Endometrial microvascular endothelial cells (primary cell): ENCODE measurements at regions not wholly inside any gene's neighbourhood (a gene's known extent, or its start where the extent isn't known, plus 50 kb on each side); places are given as distances from the start of the nearest gene placed in this dataset.

Experiments used
- in situ Hi-C: cut with HindIII; loops from 2 replicates; pipeline ENCODE4 v1.10.0; 2017; ENCODE audit warnings: low sequenced_read_pairs, low pct_unique_long_range_greater_than_20kb; ENCODE audit errors: inconsistent ontology term

DNA sequence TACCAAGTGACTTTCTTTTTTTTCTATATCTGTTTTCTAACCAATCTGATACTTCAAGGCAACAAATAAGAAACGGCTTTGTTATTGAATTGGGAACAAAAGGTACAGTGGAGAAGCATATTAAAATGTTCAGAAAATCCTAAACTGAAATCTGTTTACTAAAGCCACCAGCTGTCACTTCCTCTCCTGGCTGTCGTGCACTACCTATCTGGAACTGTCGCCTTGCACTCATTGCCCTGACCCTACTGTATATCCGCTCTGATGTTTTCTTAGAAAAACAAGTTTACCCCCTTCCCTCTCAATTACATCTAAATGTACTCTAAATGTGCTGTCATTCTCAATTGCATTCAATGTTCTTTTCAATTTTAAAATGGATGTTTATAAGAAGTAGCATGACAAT is 439.8 kb upstream of the ARRDC4 start:
- in situ Hi-C loops, result no loop called here

DNA sequence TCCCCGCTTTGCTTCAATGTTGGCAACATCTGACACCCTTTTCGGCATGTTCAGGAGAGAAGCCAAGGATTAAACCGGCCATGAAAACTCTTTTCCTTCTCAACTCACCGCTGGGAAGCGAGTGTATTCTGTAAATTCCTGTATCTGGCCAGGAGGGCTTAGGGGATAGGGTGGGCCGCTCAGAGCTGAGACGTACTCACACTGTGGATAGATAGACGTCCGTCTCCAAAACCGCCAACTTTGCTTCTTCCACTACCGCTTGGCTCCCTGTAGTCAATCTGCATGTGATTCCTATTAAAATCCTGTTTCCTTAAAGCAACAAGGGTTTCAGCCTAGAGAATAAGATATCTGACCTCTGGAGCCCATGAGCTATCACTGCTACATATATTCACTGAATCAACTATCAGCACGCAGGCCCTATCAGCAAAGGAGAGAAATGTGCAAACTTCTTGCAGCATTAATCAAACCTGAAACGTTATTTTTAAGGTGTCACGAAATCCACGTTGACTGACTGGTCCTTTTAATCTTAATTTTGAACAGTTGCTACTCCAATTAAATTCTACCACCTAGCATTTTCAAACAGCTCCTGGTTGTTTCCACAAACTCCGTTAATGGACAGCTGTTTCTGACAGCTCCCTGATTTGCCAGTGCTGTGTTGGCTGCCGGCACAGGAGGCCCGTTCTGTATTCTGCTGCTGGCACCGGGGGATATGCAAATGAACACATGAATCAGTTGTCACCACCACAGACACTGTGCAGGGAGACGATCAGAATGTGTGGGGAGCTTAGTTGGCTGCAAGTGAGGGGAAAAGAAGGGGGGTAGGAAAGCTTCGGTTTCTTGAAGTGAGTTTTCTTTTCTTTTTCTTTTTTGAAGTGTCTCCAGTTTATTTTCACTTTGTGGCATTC is 438.9 kb upstream of the ARRDC4 start:
- in situ Hi-C loops, result no loop called here

DNA sequence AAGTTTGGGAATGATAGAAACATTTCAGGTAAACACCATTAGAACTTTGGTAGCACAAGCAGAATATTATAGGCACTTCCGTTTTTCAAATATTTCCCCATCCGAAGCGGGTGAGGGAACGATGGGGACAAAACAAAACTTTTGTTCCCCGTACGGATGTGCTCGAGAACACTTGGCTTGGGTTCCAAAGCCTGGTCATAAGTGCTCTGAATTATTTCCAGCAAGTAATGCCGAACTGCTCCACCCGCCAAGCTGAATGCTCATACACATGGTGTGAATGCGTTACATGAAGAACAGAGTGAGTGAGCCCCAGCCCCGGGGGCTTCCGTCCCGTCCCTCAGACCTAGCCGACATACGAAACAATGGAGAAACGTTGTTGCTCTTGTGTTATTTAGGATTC is 438.2 kb upstream of the ARRDC4 start:
- in situ Hi-C loops, result no loop called here

DNA sequence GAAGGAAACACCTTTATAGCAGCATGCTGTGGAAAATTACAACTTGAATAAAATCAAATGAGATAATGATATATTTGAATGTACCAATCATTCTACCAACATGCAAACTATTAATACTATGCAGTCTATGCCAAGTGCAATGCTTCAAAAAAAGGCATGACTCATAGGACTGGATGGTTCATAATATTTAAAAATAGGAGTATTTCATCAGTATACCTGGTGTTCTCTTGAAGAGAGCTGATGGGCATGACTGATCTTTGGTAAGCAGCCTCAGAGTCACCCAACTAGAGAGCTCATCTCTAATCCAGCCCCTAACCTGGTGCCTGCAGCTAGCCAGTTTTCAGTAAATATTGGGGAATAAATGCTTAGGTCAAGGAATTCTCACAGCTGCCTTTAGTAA is 434.7 kb upstream of the ARRDC4 start:
- in situ Hi-C loops, result no loop called here

DNA sequence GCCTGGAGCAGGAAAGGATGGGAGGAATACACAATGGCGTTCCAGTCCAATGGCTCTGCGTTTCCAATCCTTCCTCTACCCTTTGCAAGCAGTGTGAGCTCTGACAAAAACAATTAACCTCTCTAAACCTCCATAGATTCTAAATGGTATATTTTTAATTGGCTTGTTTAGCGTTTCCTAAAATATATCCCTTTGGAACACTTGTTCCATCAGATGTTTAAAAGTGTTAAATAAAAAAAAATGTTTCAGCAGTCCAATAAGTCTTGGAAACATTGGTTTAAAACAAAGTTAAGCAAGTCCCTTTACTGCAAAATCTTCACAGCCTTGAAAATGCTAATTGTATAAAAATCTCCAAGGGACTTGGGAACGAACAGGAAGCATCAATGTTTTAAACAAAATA is 432.3 kb upstream of the ARRDC4 start:
- in situ Hi-C loops, result no loop called here

DNA sequence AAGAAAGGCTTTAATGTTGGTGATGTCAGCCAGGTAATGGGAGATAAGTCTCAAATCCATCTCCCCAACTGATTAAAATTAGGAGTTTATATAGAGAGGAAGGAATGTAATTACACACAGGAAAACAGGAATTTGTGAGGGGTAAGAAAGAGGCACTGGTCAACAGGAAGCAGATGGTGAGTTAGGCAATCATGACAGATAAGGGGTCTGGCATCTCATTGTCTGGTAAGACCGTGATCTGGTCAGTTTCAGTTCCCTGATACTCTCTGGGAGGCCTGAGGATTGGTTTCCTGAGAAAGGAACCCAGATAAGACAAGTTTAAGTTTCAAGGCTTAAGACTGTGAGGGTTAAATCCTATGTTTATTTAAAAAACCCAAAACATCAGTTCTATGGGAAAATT is 414.7 kb upstream of the ARRDC4 start:
- in situ Hi-C loops, result no loop called here

DNA sequence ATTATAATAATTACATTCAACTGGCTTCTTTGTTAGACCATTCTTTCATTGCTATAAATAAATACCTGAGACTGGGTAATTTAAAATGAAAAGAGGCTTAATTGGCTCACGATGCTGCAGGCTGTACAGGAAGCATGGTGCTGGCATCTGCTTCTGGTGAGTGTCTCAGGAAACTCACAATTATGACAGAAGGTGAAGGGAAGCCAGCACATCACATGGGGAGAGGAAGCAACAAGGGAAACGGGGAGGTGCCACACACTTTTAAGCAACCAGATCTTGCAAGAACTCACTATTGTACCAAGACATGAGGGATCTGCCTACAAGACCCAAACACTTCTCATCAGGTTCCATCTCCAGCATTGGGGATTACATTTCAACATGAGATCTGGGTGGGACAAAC is 413.1 kb upstream of the ARRDC4 start:
- in situ Hi-C loops, result no loop called here

DNA sequence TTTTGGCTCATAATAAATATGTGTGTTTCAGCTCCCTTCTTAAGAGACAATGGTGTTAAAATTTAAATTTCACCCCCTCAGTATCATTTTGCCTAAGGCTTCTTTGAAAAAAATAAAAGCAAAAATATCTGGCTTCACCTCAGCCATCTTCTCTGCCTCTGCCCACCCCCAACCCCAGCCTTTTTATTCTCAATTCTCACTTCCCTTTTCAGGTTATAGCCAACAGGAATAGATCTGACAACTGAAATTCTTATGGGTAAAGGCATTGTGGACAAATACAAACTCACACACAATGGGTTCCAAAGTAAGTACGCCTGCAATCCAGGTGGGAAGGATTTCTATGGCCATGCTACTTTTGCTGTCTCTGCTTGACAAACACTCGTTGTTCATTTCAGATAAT is 399.0 kb upstream of the ARRDC4 start:
- in situ Hi-C loops, result no loop called here

DNA sequence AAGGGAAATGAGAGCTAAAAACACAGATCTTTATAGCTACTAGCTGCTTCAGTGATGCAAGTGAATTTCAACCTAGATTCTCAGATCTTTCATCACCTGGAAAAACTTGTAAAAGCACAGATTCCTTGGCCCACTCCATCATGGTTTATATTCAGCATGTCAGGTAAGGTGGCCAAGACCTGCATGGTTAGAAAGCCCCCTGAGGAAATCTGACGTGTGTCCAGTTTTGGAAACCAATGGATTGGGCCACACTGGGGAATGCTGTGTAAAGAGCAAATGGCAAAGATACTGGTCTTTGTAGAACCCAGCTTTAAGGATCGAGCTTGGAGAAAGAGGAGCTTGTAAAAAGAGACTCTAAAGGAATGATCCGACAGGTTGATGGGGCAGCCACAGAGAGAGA is 397.0 kb upstream of the ARRDC4 start:
- in situ Hi-C loops, result no loop called here

DNA sequence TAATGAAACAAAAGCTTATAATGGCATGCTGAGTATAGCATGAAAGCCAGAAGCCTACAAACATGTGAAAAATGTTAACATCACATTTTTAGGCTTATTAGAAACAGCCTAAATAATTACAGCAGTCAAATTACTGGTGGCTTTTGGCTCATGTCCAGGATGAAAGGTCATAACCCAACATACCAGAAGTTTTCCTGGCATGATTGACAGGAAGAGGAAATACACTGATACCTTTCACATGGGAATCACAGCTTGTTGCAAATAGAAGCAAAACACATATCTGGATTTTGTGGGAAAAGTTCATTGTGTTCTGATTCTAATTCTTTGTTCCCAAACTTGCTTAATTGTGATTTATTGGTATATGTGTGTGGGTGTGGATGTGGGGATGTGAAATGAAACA is 393.5 kb upstream of the ARRDC4 start:
- in situ Hi-C loops, result no loop called here

DNA sequence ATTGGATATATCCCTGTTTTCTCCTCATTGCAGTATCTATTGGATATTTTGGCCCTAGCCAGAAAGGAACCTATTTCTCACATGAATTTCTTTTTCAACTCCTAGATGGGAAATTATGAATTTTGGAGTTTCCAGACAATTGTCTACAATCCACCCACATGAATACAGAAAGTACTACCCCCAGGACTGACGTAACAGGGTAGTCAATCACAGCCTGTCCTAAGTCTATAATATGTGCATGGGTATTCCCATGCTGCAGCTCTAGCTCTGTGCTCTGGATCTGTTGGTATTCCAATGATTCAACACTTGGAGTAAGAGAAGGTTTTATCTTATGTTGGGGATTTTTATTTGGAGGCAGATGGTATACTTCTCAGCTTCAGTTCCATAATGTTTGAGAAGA is 393.1 kb upstream of the ARRDC4 start:
- in situ Hi-C loops, result no loop called here

DNA sequence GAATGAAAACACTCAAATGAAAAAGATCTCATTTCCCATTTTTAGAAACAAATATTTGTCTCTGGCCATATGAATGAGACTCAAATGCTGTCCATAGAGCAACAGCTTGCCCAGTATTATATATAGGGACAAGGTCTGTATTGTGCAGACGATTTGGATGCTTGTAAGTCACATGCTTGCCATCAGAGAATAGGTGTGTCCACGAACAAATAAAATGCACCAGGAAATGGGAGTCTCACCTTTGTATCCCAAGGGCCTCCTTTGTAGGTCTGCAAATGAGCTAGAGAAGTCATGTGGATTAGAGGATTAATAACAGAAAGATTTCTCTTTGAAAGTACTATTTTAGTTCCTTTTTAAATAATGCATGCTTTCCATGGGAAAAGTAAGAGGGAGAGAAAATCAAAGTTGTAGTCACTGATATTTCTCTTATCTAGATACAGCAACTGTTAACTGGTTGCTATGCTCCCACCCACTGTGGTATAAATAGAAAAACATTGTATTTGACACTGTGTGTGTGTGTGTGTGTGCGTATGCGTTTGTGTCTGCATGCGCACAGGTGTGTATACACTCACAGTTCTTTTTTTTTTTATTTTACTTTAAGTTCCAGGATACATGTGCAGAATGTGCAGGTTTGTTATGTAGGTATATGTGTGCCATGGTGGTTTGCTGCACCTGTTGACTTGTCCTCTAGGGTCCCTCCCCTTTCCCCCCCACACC is 383.4 kb upstream of the ARRDC4 start:
- in situ Hi-C loops, result no loop called here

DNA sequence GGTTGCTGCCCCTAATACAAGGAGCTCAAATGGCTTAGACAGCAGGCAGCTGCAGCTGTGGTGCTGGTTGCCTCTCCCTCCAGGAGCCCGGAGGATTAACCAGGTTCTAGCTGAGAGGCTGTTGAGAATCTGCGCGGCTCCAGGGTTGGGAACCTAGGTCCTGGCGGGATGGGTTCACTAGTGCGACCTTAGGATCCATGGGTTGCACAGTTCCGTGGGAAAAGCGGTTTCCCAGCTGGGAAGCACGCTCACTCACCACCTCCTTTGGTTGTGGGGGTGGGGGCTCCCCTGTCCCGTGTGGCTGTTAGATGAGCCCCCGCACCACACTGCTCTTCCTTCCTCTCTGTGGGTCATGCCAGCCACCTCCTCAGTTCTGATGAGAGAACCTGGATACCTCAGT is 375.1 kb upstream of the ARRDC4 start:
- in situ Hi-C loops, result no loop called here

DNA sequence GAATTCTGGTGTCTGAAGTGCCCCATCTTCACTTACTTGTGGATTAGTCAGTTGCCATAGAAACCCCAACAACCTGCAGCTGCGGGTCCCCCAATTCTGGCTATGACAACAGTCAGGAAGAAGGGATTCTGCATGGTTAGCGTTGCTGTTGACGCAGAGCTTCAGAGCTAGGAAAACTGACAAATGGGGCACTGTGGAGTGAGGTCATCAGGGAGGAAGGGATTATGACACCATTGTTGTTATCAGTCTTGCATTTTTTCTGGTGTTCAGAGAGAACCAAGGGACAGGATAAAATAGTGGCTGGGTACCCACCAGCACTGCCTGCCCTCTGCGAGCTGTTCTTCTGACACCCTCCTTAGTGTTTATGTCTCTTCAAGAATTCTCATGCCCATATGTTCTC is 367.7 kb upstream of the ARRDC4 start:
- in situ Hi-C loops, result no loop called here

DNA sequence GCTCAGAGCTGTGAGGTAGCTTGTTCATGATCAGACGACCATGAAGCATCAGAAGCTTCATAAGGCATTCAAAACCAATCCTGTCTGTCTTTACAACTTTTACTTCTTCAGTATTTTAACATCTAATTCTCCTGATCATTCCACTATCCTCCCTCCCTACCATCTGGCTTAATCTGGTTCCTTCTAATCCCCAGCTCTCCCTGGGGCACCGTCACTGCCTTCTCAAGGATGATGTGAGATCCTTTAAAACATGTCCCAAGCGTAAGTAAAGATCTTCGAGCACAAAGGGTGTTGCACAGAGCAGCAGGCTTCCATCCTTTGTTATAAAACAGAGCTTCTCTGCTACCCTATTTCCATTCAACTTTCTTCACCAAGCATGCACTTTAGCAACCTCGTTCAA is 362.7 kb upstream of the ARRDC4 start:
- in situ Hi-C loops, result no loop called here

DNA sequence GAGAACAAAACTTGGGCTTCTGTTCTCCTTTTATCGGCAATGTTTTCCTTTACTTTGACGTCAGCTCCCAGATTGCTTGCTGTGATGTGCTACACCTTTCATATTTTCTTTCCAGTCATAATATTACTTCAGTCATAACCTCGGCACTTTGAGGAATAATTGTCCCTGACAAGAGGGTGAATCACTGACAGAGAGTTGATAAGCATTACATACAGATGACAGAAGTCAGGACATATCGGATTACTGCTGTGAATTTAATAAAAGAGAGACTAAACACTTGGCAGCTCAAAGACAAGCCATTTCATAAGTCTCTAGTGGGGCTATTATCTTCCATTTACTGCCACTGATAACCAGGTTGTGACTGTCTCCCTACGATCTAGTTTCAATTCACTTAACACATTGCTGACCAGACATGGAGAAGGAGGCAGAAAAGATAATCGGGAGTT is 362.1 kb upstream of the ARRDC4 start:
- in situ Hi-C loops, result no loop called here

DNA sequence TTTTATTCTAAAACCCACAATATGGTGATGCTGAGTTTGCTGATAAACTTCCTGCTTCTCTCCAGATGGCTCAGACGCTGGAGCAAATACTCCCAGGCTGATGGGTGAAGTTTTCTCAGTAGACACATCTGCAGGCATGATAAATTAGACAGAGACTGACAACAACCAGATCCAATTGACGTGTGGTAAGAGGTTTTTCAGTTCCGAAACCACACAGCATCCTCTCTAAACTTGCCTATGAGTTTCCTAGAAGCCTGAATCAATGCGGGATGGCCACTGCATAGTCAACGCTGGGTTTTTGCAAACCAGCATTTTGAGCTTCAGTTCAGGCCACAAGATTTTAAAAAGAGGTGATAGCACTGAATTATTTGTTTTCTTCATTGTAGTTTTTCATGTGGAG is 360.3 kb upstream of the ARRDC4 start:
- in situ Hi-C loops, result no loop called here

DNA sequence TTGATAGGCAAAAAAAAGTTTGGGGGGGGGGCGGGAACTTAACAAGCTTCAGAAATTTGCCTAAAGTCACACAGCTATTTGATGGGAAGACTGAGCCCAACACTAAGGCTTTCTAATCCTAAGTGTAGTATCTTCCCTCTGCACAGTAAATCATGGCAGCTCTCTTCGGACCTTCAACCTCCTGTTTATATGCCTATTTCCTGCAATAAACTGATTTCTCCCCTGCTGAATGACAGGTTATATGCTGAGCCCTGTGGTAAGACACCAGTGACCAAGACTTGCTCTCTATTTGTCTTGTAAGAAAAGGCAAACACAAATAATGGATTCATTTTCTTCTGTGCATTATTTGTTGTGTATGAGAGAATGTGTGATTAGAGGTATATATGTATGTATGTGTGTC is 355.8 kb upstream of the ARRDC4 start:
- in situ Hi-C loops, result no loop called here

DNA sequence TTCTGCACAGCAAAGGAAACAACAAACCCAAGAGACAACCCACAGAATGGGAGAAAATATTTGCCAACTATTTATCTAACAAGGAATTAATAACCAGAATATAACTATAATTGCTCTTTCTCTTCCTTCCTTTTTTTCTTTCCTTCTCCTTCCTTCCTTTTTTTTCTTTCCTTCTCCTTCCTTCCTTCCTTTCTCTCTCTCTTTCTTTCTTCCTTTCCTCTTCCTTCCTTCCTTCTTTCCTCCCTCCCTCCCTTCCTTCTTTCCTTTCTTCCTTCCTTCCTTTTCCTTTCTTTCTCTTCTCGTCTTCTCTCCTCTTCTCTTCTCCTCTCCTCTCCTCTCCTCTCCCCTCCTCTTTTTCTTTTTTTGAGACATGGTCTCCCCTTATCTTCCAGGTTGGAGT is 345.4 kb upstream of the ARRDC4 start:
- in situ Hi-C loops, result no loop called here

DNA sequence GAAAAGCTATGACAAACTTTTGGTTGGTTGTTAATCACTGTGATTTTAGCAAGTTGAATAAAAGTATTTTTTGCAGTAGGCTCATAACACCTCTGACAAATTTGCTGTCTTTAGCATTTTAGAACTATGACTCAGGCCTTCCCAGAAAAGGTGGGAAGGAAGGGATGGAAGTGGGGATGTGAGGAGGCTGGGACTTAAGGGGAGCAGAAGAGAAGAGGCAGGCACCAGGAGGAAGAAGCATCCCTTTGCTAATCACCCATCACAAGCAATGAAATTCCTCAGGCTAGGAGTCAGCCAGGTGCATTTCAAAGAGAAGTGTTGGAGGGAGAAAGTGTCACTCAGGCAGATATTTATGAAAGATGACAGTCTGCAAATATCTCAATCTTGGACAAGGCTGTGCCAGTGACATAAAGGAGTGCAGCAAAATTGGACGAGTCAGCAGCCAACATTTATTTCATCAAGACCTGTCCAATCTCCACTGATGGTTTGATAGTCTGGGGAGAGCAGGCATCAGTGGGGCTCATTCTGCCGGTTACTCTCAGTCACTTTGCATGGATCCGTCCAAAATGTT is 337.3 kb upstream of the ARRDC4 start:
- in situ Hi-C loops, result no loop called here
